ENCODE measurements at regions not wholly inside any gene's neighbourhood (a gene's known extent, or its start where the extent isn't known, plus 50 kb on each side); places are given as distances from the start of the nearest gene placed in this dataset.

- no peak for DNase-seq
These were observed 58.8 kb downstream of the SPRY1 start for GRCh38 chr4:123455360-123455759.

GRCh38 chr4:123462007-123462406, 65.4 kb downstream of the SPRY1 start:
- DNase-seq, result no peak

- no peak for DNase-seq
These were observed 67.3 kb downstream of the SPRY1 start for GRCh38 chr4:123463869-123464268.

GRCh38 chr4:123465416-123465815, 68.8 kb downstream of the SPRY1 start:
- no peak for DNase-seq

- DNase-seq, result no peak
These were observed 69.6 kb downstream of the SPRY1 start for GRCh38 chr4:123466080-123466785.

GRCh38 chr4:123468479-123469031, 72.0 kb downstream of the SPRY1 start:
- DNase-seq, result no peak

- DNase-seq, result no peak
These were observed 72.7 kb downstream of the SPRY1 start for GRCh38 chr4:123469245-123469644.

- no peak for DNase-seq
These were observed 73.1 kb downstream of the SPRY1 start for GRCh38 chr4:123469696-123470095.

- DNase-seq, result peak; percentile 60
These were observed 74.0 kb downstream of the SPRY1 start for GRCh38 chr4:123470640-123471039.

GRCh38 chr4:123471655-123472369, 75.2 kb downstream of the SPRY1 start:
- no peak for DNase-seq

GRCh38 chr4:123474817-123475216, 78.2 kb downstream of the SPRY1 start:
- no peak for DNase-seq

GRCh38 chr4:123476089-123476488, 79.5 kb downstream of the SPRY1 start:
- no peak for DNase-seq

- peak; percentile 77 for DNase-seq
These were observed 81.2 kb downstream of the SPRY1 start for GRCh38 chr4:123477711-123478209.

GRCh38 chr4:123478859-123479345, 82.3 kb downstream of the SPRY1 start:
- peak; percentile 16 for DNase-seq

- DNase-seq, result no peak
These were observed 83.3 kb downstream of the SPRY1 start for GRCh38 chr4:123479944-123480343.

- DNase-seq, result no peak
These were observed 84.3 kb downstream of the SPRY1 start for GRCh38 chr4:123480706-123481418.

- DNase-seq, result no peak
These were observed 85.1 kb downstream of the SPRY1 start for GRCh38 chr4:123481717-123482116.

- DNase-seq, result no peak
These were observed 87.8 kb downstream of the SPRY1 start for GRCh38 chr4:123484291-123484926.

GRCh38 chr4:123485601-123486000, 89.0 kb downstream of the SPRY1 start:
- DNase-seq, result no peak

GRCh38 chr4:123488916-123489315, 92.3 kb downstream of the SPRY1 start:
- no peak for DNase-seq

- no peak for DNase-seq
These were observed 98.9 kb downstream of the SPRY1 start for GRCh38 chr4:123495530-123495929.

GRCh38 chr4:123496421-123496820, 99.8 kb downstream of the SPRY1 start:
- DNase-seq, result no peak

All from skin of body (tissue), 1 donor.